Kidney (tissue), 13 donors: ENCODE measurements at regions not wholly inside any gene's neighbourhood (a gene's known extent, or its start where the extent isn't known, plus 50 kb on each side); places are given as distances from the start of the nearest gene placed in this dataset.

Source experiments
- DNase-seq, 5 donors: peaks; one replicate each; pipeline ENCODE4 v3.0.0-alpha.2; 2013 to 2020
- FAIRE-seq: peaks from 2 replicates; lab custom pipeline; 2012; peaks lifted over from hg19 to GRCh38; lab: Jason Lieb, UNC
- H3K27ac ChIP-seq, 2 donors: one replicate each; pipeline ENCODE4 v1.7.0; 2013; ENCODE audit warnings: low read depth in 2 of 2, low read length in 2 of 2, inconsistent platforms in 1 of 2
- H3K27me3 ChIP-seq: one replicate; pipeline ENCODE4 v1.7.1; 2013; ENCODE audit warnings: low read length, inconsistent platforms; ENCODE audit not compliant: control insufficient read depth, insufficient read depth
- H3K36me3 ChIP-seq, 3 donors: one replicate each; pipeline versions ENCODE4 v1.7.0 to v1.7.1; 2013; ENCODE audit warnings: low read length in 3 of 3, control low read depth in 1 of 3, inconsistent platforms in 1 of 3; ENCODE audit not compliant: insufficient read depth in 3 of 3, control insufficient read depth in 2 of 3
- H3K4me1 ChIP-seq, 3 donors: one replicate each; pipeline versions ENCODE4 v1.7.0 to v1.7.1; 2013; ENCODE audit warnings: low read length in 3 of 3, inconsistent platforms in 1 of 3, low read depth in 1 of 3; ENCODE audit not compliant: control insufficient read depth in 2 of 3, insufficient read depth in 2 of 3
- H3K4me3 ChIP-seq, 3 donors: one replicate each; pipeline versions ENCODE4 v1.7.0 to v1.8.1; 2013; ENCODE audit warnings: low read length in 3 of 3, control low read depth in 1 of 3, inconsistent platforms in 1 of 3
- H3K9ac ChIP-seq, 3 donors: one replicate each; pipeline versions ENCODE4 v1.7.0 to v1.7.1; 2013; ENCODE audit warnings: low read length in 3 of 3, control low read depth in 1 of 3, inconsistent platforms in 1 of 3
- H3K9me3 ChIP-seq, 3 donors: one replicate each; pipeline versions ENCODE4 v1.7.0 to v1.7.1; 2013; ENCODE audit warnings: low read length in 3 of 3, control low read depth in 1 of 3, inconsistent platforms in 1 of 3; ENCODE audit not compliant: control insufficient read depth in 2 of 3, insufficient read depth in 1 of 3
- CTCF ChIP-seq: IDR thresholded peaks from 3 replicates; pipeline ENCODE4 v1.5.1; 2012; ENCODE audit warnings: mild to moderate bottlenecking, moderate library complexity, borderline replicate concordance; ENCODE audit not compliant: insufficient read depth; ENCODE audit errors: extremely low read depth
- intact Hi-C: fragments of 100-400 bp; cut with DNase I; formaldehyde crosslinking; loops from one replicate; pipeline ENCODE4 v1.11.1; 2022
- donor health status: control.
- donor health status: control.
- donor health status: control.
- donor health status: control.
- donor health status: control.
- donor health status: DM: yes; HTN: yes; CAD: no.
- donor health status: Normal renal cell carcinoma (clear cell type).

- no peaks in the 10 kb centered on the region for H3K4me1 ChIP-seq
- no peaks in the 10 kb centered on the region for H3K27me3 ChIP-seq
- H3K9ac ChIP-seq, result no peak overlapping the region
- no peak for DNase-seq
- H3K36me3 ChIP-seq, result no peaks in the 10 kb centered on the region
- H3K27ac ChIP-seq, result no peak overlapping the region
- intact Hi-C loops, result no loop called here
- no peaks in the 10 kb centered on the region for H3K9me3 ChIP-seq
- FAIRE-seq, result no peak
- H3K4me3 ChIP-seq, result no peak overlapping the region
- TF ChIP-seq CTCF, result no peak
These were observed 163.2 kb downstream of the SH2D4B start for GRCh38 chr10:80700760-80701444.

GRCh38 chr10:80701706-80702105 is 164.0 kb downstream of the SH2D4B start:
- no peak for TF ChIP-seq CTCF
- Histone ChIP-seq H3K36me3 (no peaks in the 10 kb centered on the region), H3K9me3 (no peaks in the 10 kb centered on the region), H3K27me3 (no peaks in the 10 kb centered on the region), H3K4me1 (no peaks in the 10 kb centered on the region), H3K27ac (no peak overlapping the region), H3K9ac (no peak overlapping the region), H3K4me3 (no peak overlapping the region)
- intact Hi-C loops, result no loop called here
- DNase-seq, result no peak
- no peak for FAIRE-seq

GRCh38 chr10:80702143-80702542 is 164.4 kb downstream of the SH2D4B start:
- no peak for TF ChIP-seq CTCF
- DNase-seq (peak in 3 of 5 donors; percentile 47 to 72 (median 61)), FAIRE-seq (no peak)
- intact Hi-C loops, result no loop called here
- H3K27ac ChIP-seq, result no peak overlapping the region
- no peaks in the 10 kb centered on the region for H3K36me3 ChIP-seq
- H3K4me1 ChIP-seq, result no peaks in the 10 kb centered on the region
- no peaks in the 10 kb centered on the region for H3K27me3 ChIP-seq
- no peak overlapping the region for H3K9ac ChIP-seq
- no peaks in the 10 kb centered on the region for H3K9me3 ChIP-seq
- no peak overlapping the region for H3K4me3 ChIP-seq

- Histone ChIP-seq H3K36me3 (no peaks in the 10 kb centered on the region), H3K27me3 (no peaks in the 10 kb centered on the region), H3K4me1 (no peaks in the 10 kb centered on the region), H3K27ac (no peak overlapping the region), H3K9ac (no peak overlapping the region), H3K9me3 (no peaks in the 10 kb centered on the region), H3K4me3 (no peak overlapping the region)
- intact Hi-C loops, result no loop called here
- DNase-seq, result no peak
- no peak for FAIRE-seq
- no peak for TF ChIP-seq CTCF
These were observed 168.2 kb downstream of the SH2D4B start for GRCh38 chr10:80705899-80706298.
